Esophagus squamous epithelium (tissue), 5 donors: ENCODE measurements at regions not wholly inside any gene's neighbourhood (a gene's known extent, or its start where the extent isn't known, plus 50 kb on each side); places are given as distances from the start of the nearest gene placed in this dataset.

Experiments used
- DNase-seq: peaks from one replicate; lab custom pipeline; 2025; lab: John Stamatoyannopoulos, UW
- H3K27ac ChIP-seq, 4 donors: fragments of 200-600 bp; sonication (generic); one replicate each; pipeline ENCODE4 v1.5.1; 2016 to 2019; ENCODE audit warnings: mild to moderate bottlenecking in 1 of 4
- H3K27me3 ChIP-seq, 4 donors: fragments of 200-600 bp; sonication (generic); 1 replicate in 3 of 4; 2 replicates in 1 of 4; pipeline versions ENCODE4 v1.5.1 to v1.6.0; 2017 to 2021; ENCODE audit warnings: antibody characterized with exemption in 1 of 4
- H3K36me3 ChIP-seq, 3 donors: fragments of 200-600 bp; sonication (generic); one replicate each; pipeline ENCODE4 v1.5.1; 2016 to 2019
- H3K4me1 ChIP-seq, 3 donors: fragments of 200-600 bp; sonication (generic); one replicate each; pipeline ENCODE4 v1.5.1; 2017 to 2019
- H3K4me3 ChIP-seq, 4 donors: fragments of 200-600 bp; sonication (generic); 1 replicate in 3 of 4; 2 replicates in 1 of 4; pipeline ENCODE4 v1.5.1; 2016 to 2019; ENCODE audit warnings: mild to moderate bottlenecking in 2 of 4, moderate library complexity in 1 of 4
- H3K9me3 ChIP-seq, 3 donors: fragments of 200-600 bp; sonication (generic); one replicate each; pipeline ENCODE4 v1.5.1; 2016 to 2019
- CTCF ChIP-seq, 6 experiments: fragments of 450-650 bp in 4 of 6; fragments of 200-600 bp in 2 of 6; sonication (generic) in 2 of 6; IDR thresholded peaks; one replicate each; pipeline ENCODE4 v1.5.1; 2016 to 2019; ENCODE audit warnings: antibody characterized with exemption in 6 of 6, mild to moderate bottlenecking in 4 of 6, moderate library complexity in 4 of 6
- POLR2A ChIP-seq, 4 donors: fragments of 450-650 bp; IDR thresholded peaks; one replicate each; pipeline ENCODE4 v1.6.1; 2017; ENCODE audit warnings: antibody characterized with exemption in 4 of 4, mild to moderate bottlenecking in 4 of 4, moderate library complexity in 3 of 4
- WGBS, 2 donors: methylation state at CpG; one replicate each; pipeline ENCODE4 v1.1.5; 2018; 5-methylcytosine and 5-hydroxymethylcytosine counted together
- intact Hi-C: fragments of 100-400 bp; cut with DNase I; formaldehyde crosslinking; loops from one replicate; pipeline ENCODE4 v1.15.0; 2022
- donor health status: DM: yes; HTN: yes; CAD: no.

DNA sequence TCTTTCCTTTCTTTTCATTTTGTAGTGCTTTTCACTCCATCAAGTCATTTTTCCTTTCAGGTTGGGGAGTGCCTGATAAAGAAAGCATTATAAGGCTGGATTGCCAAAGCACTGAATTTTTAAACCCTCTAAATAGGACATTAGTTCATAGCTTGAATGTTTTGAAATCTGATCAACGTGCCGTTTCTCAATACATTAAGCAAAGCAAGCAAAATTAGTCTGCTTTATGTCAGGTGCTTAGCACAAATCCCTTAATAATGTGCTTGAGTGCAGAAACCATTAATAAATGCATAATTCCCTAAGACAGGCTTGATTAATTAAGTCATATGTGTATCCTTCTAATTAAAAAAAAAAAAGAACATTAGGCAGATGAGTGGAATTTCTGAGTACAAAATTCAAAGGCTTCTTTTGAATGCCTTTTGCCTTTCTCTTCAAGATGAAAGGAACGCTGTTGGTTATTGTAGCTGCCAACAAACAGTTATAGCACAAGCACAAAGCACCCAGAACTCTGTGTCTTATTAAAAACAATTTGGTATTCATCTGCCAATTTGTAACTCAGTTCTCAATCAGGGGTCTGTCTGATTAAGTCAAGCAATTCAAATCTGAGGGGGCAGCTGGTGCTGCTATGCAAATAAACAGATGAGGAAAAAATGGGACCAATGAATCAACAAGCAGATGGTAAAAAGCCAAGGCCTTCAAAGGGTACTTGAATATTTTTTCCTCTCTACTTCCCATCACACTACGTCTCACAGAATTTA lies 233.7 kb downstream of the TLE1 start:
- H3K36me3 ChIP-seq = no peaks in the 10 kb centered on the region
- TF ChIP-seq POLR2A (IDR thresholded peaks at IDR 0.05) = no peak
- no peak for TF ChIP-seq CTCF (IDR thresholded peaks at IDR 0.05)
- DNase-seq = no peak
- H3K4me3 ChIP-seq = no peak overlapping the region
- H3K27ac ChIP-seq = no peak overlapping the region
- WGBS, 2 donors = 36 to 50% methylated on average over 4 of the region's 4 CpGs
- H3K4me1 ChIP-seq = no peaks in the 10 kb centered on the region
- no peaks in the 10 kb centered on the region for H3K27me3 ChIP-seq
- H3K9me3 ChIP-seq = no peaks in the 10 kb centered on the region
- intact Hi-C loops = no loop called here

GRCh38 chr9:81445331-81445921 lies 243.9 kb downstream of the TLE1 start:
- no peaks in the 10 kb centered on the region for H3K4me1 ChIP-seq
- DNase-seq = no peak
- peaks cover 0 to 36% (median 4%) of the 10 kb centered on the region in 3 donors for H3K9me3 ChIP-seq
- H3K27ac ChIP-seq = no peak overlapping the region
- no peaks in the 10 kb centered on the region for H3K27me3 ChIP-seq
- TF ChIP-seq CTCF (IDR thresholded peaks at IDR 0.05) = no peak
- TF ChIP-seq POLR2A (IDR thresholded peaks at IDR 0.05) = no peak
- intact Hi-C loops = no loop called here
- H3K4me3 ChIP-seq = no peak overlapping the region
- no peaks in the 10 kb centered on the region for H3K36me3 ChIP-seq

DNA sequence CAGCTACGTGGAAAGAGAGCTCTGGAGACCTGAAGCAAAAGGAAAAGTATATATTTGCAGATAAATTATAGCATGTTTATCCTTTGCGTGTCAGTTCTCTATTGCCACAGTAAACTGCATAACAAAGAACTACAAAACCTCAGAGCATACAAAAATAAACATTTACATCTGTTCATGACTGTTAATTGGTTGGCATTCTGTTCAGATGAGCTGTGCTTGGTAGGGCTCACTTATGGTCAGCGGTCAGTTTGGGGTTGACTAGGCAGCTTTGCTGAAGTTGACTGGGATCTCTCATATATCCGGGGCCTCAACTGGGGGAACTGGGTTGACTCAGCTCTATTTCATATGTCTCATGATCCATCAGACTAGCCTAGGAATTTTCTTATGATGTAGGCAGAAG lies 257.7 kb downstream of the TLE1 start:
- intact Hi-C loops = no loop called here
- Histone ChIP-seq H3K27me3 (no peaks in the 10 kb centered on the region), H3K9me3 (peaks cover 0 to 25% (median 13%) of the 10 kb centered on the region in 3 donors), H3K4me1 (peaks cover 0 to 9% (median 0%) of the 10 kb centered on the region in 3 donors), H3K4me3 (no peak overlapping the region), H3K27ac (no peak overlapping the region), H3K36me3 (no peaks in the 10 kb centered on the region)
- no peak for TF ChIP-seq CTCF (IDR thresholded peaks at IDR 0.05)
- no peak for DNase-seq
- WGBS, 2 donors = 58 to 66% methylated on average over 3 to 4 of the region's 4 CpGs

DNA sequence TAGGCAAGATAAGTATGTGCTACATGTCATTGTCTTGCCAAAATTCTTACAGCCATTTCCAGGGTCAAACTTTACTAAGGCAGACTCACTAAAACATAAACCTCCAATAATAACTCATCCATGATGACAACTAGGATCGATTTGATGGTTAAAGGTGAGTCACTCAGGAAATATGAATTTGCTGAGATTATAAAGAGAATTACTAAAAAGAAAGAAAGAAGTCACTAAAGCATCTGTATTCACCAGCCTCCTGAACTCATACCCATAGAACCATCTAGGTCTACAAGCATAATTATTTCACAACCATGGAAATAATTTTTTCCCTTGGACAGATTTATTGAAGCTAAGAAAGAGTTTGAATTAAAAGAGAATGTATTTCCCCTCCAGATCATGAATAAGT lies 258.6 kb downstream of the TLE1 start:
- 6 to 25% methylated on average over 1 of the region's 1 CpG for WGBS, 2 donors
- Histone ChIP-seq H3K9me3 (peaks cover 0 to 25% (median 13%) of the 10 kb centered on the region in 3 donors), H3K36me3 (no peaks in the 10 kb centered on the region), H3K27ac (no peak overlapping the region), H3K4me1 (peaks cover 0 to 9% (median 0%) of the 10 kb centered on the region in 3 donors), H3K27me3 (no peaks in the 10 kb centered on the region), H3K4me3 (no peak overlapping the region)
- no peak for TF ChIP-seq POLR2A (IDR thresholded peaks at IDR 0.05)
- TF ChIP-seq CTCF (IDR thresholded peaks at IDR 0.05) = no peak
- DNase-seq = no peak
- intact Hi-C loops = no loop called here

DNA sequence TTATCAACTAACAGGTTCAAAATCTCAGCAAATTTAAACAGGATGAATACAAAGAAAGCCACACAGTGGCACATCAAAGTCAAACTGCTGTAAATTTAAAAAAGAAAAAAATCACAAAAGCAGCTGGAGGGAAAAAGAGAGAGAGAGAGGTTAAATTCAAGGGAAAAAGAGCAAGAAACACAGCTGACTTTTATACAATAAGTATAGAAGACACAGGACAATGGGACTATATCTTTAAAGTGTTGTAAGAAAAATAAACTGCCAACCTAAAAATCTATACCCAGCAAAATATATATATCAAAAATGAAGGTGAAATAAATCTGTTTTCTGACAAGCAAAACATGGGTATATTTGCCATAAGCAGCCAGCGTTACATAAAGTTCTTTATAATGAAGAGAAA lies 261.5 kb downstream of the TLE1 start:
- intact Hi-C loops = no loop called here
- DNase-seq = no peak
- WGBS, 2 donors = 87 to 92% methylated on average over 1 of the region's 1 CpG
- no peak for TF ChIP-seq CTCF (IDR thresholded peaks at IDR 0.05)
- TF ChIP-seq POLR2A (IDR thresholded peaks at IDR 0.05) = no peak
- no peaks in the 10 kb centered on the region for H3K27me3 ChIP-seq
- H3K36me3 ChIP-seq = no peaks in the 10 kb centered on the region
- H3K4me3 ChIP-seq = no peak overlapping the region
- H3K4me1 ChIP-seq = peaks cover 0 to 9% (median 0%) of the 10 kb centered on the region in 3 donors
- H3K9me3 ChIP-seq = peaks cover 0 to 24% (median 13%) of the 10 kb centered on the region in 3 donors
- no peak overlapping the region for H3K27ac ChIP-seq
